ENCODE measurements at regions not wholly inside any gene's neighbourhood (a gene's known extent, or its start where the extent isn't known, plus 50 kb on each side); places are given as distances from the start of the nearest gene placed in this dataset.

DNA sequence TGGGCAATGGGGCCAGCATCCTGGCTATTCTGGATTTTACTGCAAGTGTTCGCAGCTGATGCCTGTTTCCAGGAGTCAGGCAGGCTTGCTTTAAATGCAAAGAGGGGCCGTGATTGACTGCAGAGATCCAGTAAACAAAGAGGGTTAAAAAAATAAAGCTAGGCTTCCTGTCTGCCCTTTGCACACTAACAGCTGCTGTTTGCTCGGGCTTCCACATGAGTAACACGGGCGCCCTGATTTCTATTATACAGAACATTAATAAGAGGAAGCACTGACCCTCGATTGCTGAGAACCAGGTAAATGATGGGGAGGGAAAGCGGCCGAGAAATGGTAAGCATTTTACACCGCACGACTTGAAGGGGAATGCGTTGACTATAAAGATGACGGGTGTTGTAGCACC lies 254.2 kb upstream of the ZNF507 start:
- Histone ChIP-seq H3K27ac (ENCODE audit: low read depth in 2 of 2, low read length in 1 of 2) (no peak overlapping the region), H3K9me3 (no peaks in the 10 kb centered on the region), H3K4me3 (ENCODE audit: low read depth in 2 of 2, low read length in 1 of 2) (no peak overlapping the region), H3K9me2 (no peaks in the 10 kb centered on the region), H3K79me2 (ENCODE audit: insufficient read depth) (no peaks in the 10 kb centered on the region), H3K4me1 (ENCODE audit: control insufficient read depth in 1 of 2, insufficient read depth in 2 of 2, low read depth in 1 of 2, low read length in 1 of 2) (no peaks in the 10 kb centered on the region), H3K9ac (no peak overlapping the region), H2AFZ (ENCODE audit: low read depth) (no peak overlapping the region), H4K20me1 (ENCODE audit: insufficient read depth) (no peaks in the 10 kb centered on the region), H3F3A (replicated peaks; ENCODE audit: insufficient read depth) (no peaks in the 10 kb centered on the region), H3K4me2 (no peak overlapping the region), H3K36me3 (replicated peaks in 1 of 2; ENCODE audit: control insufficient read depth in 1 of 2, insufficient read depth in 2 of 2, low read length in 1 of 2) (no peaks in the 10 kb centered on the region), H3K27me3 (ENCODE audit: insufficient read depth) (no peaks in the 10 kb centered on the region)
- 40% methylated on average over 12 of the region's 12 CpGs for WGBS (ENCODE audit: low lambda C conversion rate)
- DNase-seq = no peak
- no peak for TF ChIP-seq EP300 (IDR thresholded peaks at IDR 0.05; ENCODE audit: borderline replicate concordance in 1 of 2, low read depth in 1 of 2, low read length in 1 of 2)
- TF ChIP-seq MXI1 (IDR thresholded peaks at IDR 0.05; ENCODE audit: low read depth, low read length) = no peak
- no peak for TF ChIP-seq NRF1 (IDR thresholded peaks at IDR 0.05; ENCODE audit: low read depth, low read length)
- TF ChIP-seq RFX5 (IDR thresholded peaks at IDR 0.05; ENCODE audit: low read length) = no peak
- no peak for TF ChIP-seq RXRA (IDR thresholded peaks at IDR 0.05; ENCODE audit: borderline replicate concordance, low read depth)
- TF ChIP-seq MEF2A (IDR thresholded peaks at IDR 0.05; ENCODE audit: borderline replicate concordance, low read depth) = no peak
- TF ChIP-seq, protein P1, sequence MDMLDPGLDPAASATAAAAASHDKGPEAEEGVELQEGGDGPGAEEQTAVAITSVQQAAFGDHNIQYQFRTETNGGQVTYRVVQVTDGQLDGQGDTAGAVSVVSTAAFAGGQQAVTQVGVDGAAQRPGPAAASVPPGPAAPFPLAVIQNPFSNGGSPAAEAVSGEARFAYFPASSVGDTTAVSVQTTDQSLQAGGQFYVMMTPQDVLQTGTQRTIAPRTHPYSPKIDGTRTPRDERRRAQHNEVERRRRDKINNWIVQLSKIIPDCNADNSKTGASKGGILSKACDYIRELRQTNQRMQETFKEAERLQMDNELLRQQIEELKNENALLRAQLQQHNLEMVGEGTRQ (IDR thresholded peaks at IDR 0.05; ENCODE audit: borderline replicate concordance, low read depth, low read length) = no peak
- TF ChIP-seq TCF12 (IDR thresholded peaks at IDR 0.05) = no peak
- TF ChIP-seq CTCF (IDR thresholded peaks at IDR 0.05) = no peak
- TF ChIP-seq IRF3 (IDR thresholded peaks at IDR 0.05; ENCODE audit: low read depth, low read length) = no peak
- CTCF ChIA-PET = no interaction called here
- POLR2A ChIA-PET = no interaction called here

DNA sequence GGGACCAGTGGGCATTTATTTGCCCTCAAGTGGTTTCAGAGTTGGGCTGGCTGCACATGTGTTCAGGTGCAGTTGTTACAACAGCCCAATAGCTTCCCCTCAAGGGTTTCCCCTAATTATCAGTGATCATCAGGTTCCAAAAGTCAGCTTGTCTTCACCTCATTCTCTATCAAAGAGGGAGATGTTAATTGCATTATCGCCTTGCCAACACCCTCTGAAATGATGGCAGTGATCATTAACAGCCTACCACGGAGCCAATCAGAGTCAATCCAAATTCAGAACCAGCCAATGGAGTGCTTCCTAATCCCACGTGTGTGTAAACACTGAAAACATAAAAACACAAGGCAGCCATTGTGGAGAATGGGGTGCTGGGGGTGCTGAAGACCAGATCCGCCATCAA lies 248.4 kb upstream of the ZNF507 start:
- Histone ChIP-seq H3K36me3 (replicated peaks in 1 of 2; ENCODE audit: control insufficient read depth in 1 of 2, insufficient read depth in 2 of 2, low read length in 1 of 2) (no peaks in the 10 kb centered on the region), H2AFZ (ENCODE audit: low read depth) (no peak overlapping the region), H3F3A (replicated peaks; ENCODE audit: insufficient read depth) (no peaks in the 10 kb centered on the region), H3K27ac (ENCODE audit: low read depth in 2 of 2, low read length in 1 of 2) (no peak overlapping the region), H3K9ac (no peak overlapping the region), H4K20me1 (ENCODE audit: insufficient read depth) (no peaks in the 10 kb centered on the region), H3K27me3 (ENCODE audit: insufficient read depth) (no peaks in the 10 kb centered on the region), H3K79me2 (ENCODE audit: insufficient read depth) (no peaks in the 10 kb centered on the region), H3K4me3 (ENCODE audit: low read depth in 2 of 2, low read length in 1 of 2) (no peak overlapping the region), H3K4me1 (ENCODE audit: control insufficient read depth in 1 of 2, insufficient read depth in 2 of 2, low read depth in 1 of 2, low read length in 1 of 2) (no peaks in the 10 kb centered on the region), H3K9me3 (no peaks in the 10 kb centered on the region), H3K9me2 (no peaks in the 10 kb centered on the region), H3K4me2 (no peak overlapping the region)
- DNase-seq = no peak
- CTCF ChIA-PET = no interaction called here
- 13% methylated on average over 4 of the region's 4 CpGs for WGBS (ENCODE audit: low lambda C conversion rate)
- POLR2A ChIA-PET = no interaction called here
- TF ChIP-seq NRF1 (IDR thresholded peaks at IDR 0.05; ENCODE audit: low read depth, low read length) = no peak

Data from SK-N-SH (cell line).